ENCODE measurements at regions not wholly inside any gene's neighbourhood (a gene's known extent, or its start where the extent isn't known, plus 50 kb on each side); places are given as distances from the start of the nearest gene placed in this dataset.
"Not testable (repeated sequence)": the region's sequence is repeated elsewhere in the genome, so short reads cannot be mapped to it uniquely, and the experiment has no call there.

- Histone ChIP-seq H3K4me1 (ENCODE audit: insufficient read depth) (no peaks in the 10 kb centered on the region), H3K4me3 (no peak overlapping the region), H3K9me3 (no peaks in the 10 kb centered on the region), H3K27me3 (no peaks in the 10 kb centered on the region), H3K36me3 (no peaks in the 10 kb centered on the region), H3K27ac (no peak overlapping the region)
- DNase-seq: no peak
- intact Hi-C loops (cut with DNase I): no loop called here
- TF ChIP-seq CTCF (IDR thresholded peaks at IDR 0.05) (no peak), POLR2A (IDR thresholded peaks at IDR 0.05) (no peak), EP300 (IDR thresholded peaks at IDR 0.05) (no peak)
These were observed 448.3 kb upstream of the NRG3 start for GRCh38 chr10:81426722-81427121.

- TF ChIP-seq EP300 (IDR thresholded peaks at IDR 0.05): no peak
- no peak for TF ChIP-seq POLR2A (IDR thresholded peaks at IDR 0.05)
- TF ChIP-seq CTCF (IDR thresholded peaks at IDR 0.05): no peak
- no peaks in the 10 kb centered on the region for H3K36me3 ChIP-seq
- H3K4me3 ChIP-seq: no peak overlapping the region
- DNase-seq: no peak
- H3K9me3 ChIP-seq: no peaks in the 10 kb centered on the region
- intact Hi-C loops (cut with DNase I): no loop called here
- H3K27me3 ChIP-seq: no peaks in the 10 kb centered on the region
- no peaks in the 10 kb centered on the region for H3K4me1 ChIP-seq (ENCODE audit: insufficient read depth)
- WGBS, 3 donors: 56 to 65% (median 60%) methylated on average over 2 of the region's 2 CpGs
- no peak overlapping the region for H3K27ac ChIP-seq
These were observed 446.4 kb upstream of the NRG3 start for GRCh38 chr10:81428456-81429134.

- H3K27me3 ChIP-seq: no peaks in the 10 kb centered on the region
- no peak for TF ChIP-seq CTCF (IDR thresholded peaks at IDR 0.05)
- no peak for TF ChIP-seq EP300 (IDR thresholded peaks at IDR 0.05)
- intact Hi-C loops (cut with DNase I): no loop called here
- no peaks in the 10 kb centered on the region for H3K36me3 ChIP-seq
- H3K4me3 ChIP-seq: no peak overlapping the region
- 63 to 76% (median 66%) methylated on average over 2 of the region's 2 CpGs for WGBS, 3 donors
- no peaks in the 10 kb centered on the region for H3K4me1 ChIP-seq (ENCODE audit: insufficient read depth)
- no peak overlapping the region for H3K27ac ChIP-seq
- DNase-seq: no peak
- H3K9me3 ChIP-seq: no peaks in the 10 kb centered on the region
These were observed 435.5 kb upstream of the NRG3 start for GRCh38 chr10:81439445-81439844.

GRCh38 chr10:81441624-81442023 is 433.4 kb upstream of the NRG3 start:
- intact Hi-C loops (cut with DNase I); DNase-seq; H3K4me1 ChIP-seq (ENCODE audit: insufficient read depth); H3K4me3 ChIP-seq; H3K9me3 ChIP-seq; H3K27ac ChIP-seq; H3K36me3 ChIP-seq; H3K27me3 ChIP-seq: not testable (repeated sequence)
- WGBS, 3 donors: 93 to 96% (median 94%) methylated on average over 21 of the region's 21 CpGs

GRCh38 chr10:81444242-81444929 is 430.6 kb upstream of the NRG3 start:
- intact Hi-C loops (cut with DNase I): no loop called here
- H3K9me3 ChIP-seq: no peaks in the 10 kb centered on the region
- H3K27me3 ChIP-seq: no peaks in the 10 kb centered on the region
- no peak overlapping the region for H3K27ac ChIP-seq
- H3K4me1 ChIP-seq (ENCODE audit: insufficient read depth): no peaks in the 10 kb centered on the region
- no peak for TF ChIP-seq EP300 (IDR thresholded peaks at IDR 0.05)
- no peak for TF ChIP-seq POLR2A (IDR thresholded peaks at IDR 0.05)
- TF ChIP-seq CTCF (IDR thresholded peaks at IDR 0.05): no peak
- H3K36me3 ChIP-seq: no peaks in the 10 kb centered on the region
- no peak for DNase-seq
- H3K4me3 ChIP-seq: no peak overlapping the region
- 85 to 89% (median 85%) methylated on average over 7 of the region's 7 CpGs for WGBS, 3 donors
